ENCODE measurements at regions not wholly inside any gene's neighbourhood (a gene's known extent, or its start where the extent isn't known, plus 50 kb on each side); places are given as distances from the start of the nearest gene placed in this dataset.

GRCh38 chr2:2579814-2580213 is 248.7 kb upstream of the MYT1L start:
- H3K27me3 Mint-ChIP-seq, result no peaks in the 10 kb centered on the region
- H3K27ac Mint-ChIP-seq (ENCODE audit: low read depth), result no peak overlapping the region
- ATAC-seq (replicated peaks; ENCODE audit: extremely low read depth, poor library complexity, severe bottlenecking) (no peak), DNase-seq (ENCODE audit: low spot score in 2 of 2) (no peak)
- H3K4me3 Mint-ChIP-seq, result no peak overlapping the region
- H3K36me3 Mint-ChIP-seq (ENCODE audit: insufficient read depth), result no peaks in the 10 kb centered on the region
- H3K9me3 Mint-ChIP-seq, result no peaks in the 10 kb centered on the region
- H3K4me1 Mint-ChIP-seq, result no peaks in the 10 kb centered on the region

DNA sequence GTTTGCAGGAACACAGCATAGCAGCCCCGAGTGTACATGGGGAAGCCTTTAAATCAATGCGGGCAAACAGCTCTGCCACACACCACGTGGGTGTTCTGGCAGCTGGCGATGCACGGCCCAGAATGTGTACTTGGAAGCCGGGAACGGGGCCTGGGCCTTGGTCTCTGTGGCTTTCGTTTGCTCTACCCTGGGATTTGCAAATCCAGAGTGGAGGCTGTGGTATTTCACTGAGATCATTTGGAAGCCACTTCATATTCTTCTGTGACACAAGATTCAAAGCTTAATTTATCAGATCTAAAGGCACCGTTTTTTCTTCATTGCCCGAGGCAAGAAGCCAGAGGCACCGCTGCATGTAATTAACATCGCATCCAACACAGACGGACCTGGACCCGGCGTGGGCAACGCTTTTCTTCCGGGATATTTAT is 246.3 kb upstream of the MYT1L start:
- Mint-ChIP-seq H3K27me3 (no peaks in the 10 kb centered on the region), H3K4me3 (no peak overlapping the region), H3K36me3 (ENCODE audit: insufficient read depth) (no peaks in the 10 kb centered on the region), H3K27ac (ENCODE audit: low read depth) (no peak overlapping the region), H3K4me1 (no peaks in the 10 kb centered on the region), H3K9me3 (no peaks in the 10 kb centered on the region)
- ATAC-seq (replicated peaks; ENCODE audit: extremely low read depth, poor library complexity, severe bottlenecking) (no peak), DNase-seq (ENCODE audit: low spot score in 2 of 2) (no peak)

GRCh38 chr2:2575870-2576386 is 244.9 kb upstream of the MYT1L start:
- Mint-ChIP-seq H3K27me3 (no peaks in the 10 kb centered on the region), H3K27ac (ENCODE audit: low read depth) (no peak overlapping the region), H3K4me1 (no peaks in the 10 kb centered on the region), H3K9me3 (no peaks in the 10 kb centered on the region), H3K4me3 (no peak overlapping the region), H3K36me3 (ENCODE audit: insufficient read depth) (no peaks in the 10 kb centered on the region)
- ATAC-seq (replicated peaks; ENCODE audit: extremely low read depth, poor library complexity, severe bottlenecking) (no peak), DNase-seq (ENCODE audit: low spot score in 2 of 2) (no peak)

DNA sequence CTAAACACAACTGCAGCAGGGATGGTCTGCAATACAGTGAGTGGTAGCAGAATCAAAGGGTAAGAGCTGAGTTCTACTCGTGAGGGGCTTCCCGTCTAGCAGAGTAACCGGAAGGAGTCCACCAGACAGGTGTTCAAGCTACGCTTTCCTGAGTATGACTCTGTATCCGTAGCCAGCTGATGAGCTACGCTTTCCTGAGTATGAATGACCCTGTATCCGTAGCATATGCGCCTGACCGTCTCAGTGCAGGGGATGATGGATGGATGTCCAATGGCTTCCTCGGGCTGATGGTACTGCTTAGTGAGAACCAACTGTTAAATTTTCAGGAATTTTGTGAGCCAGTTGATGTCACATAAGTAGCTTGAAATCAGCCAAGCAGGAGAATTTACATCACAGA is 244.1 kb upstream of the MYT1L start:
- Mint-ChIP-seq H3K4me1 (no peaks in the 10 kb centered on the region), H3K36me3 (ENCODE audit: insufficient read depth) (no peaks in the 10 kb centered on the region), H3K27ac (ENCODE audit: low read depth) (no peak overlapping the region)

DNA sequence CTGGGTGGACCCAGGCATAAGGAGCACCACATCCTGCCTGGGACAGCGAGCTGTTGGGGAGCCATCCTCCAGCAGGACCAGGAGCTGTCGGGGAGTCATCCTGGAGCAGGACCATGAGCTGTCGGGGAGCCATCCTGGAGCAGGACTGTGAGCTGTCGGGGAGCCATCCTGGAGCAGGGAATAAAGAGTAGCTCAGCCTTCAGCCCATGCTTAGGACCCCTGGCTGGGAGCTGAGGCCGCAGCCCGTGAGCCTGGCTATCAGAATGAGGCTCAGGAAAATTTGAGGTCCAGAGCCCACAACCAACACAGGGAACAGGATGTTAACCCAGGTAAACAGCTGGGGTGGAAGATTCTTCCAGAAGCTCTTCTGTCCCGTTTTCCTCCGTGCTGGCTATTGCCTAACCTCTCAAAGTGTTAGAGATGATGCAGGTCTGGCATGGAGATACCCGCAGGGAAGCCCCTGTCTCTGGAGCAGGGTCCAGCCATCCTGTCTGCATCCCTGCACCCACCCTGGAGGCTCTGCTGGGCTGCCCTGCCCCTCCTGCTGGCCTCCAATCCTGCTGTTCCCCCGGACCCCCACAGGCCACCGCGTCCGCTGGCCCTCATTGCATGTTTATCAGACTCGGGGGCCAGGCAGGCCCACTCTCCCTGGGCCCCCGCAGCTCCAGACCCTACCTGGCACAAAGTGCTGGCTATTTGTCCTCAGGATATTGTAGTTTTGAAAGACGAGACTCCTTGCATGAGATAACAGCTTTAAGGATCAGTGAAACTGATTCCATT is 243.5 kb upstream of the MYT1L start:
- Mint-ChIP-seq H3K9me3 (no peaks in the 10 kb centered on the region), H3K4me3 (no peak overlapping the region), H3K27ac (ENCODE audit: low read depth) (no peak overlapping the region), H3K36me3 (ENCODE audit: insufficient read depth) (no peaks in the 10 kb centered on the region), H3K4me1 (no peaks in the 10 kb centered on the region), H3K27me3 (no peaks in the 10 kb centered on the region)
- no peak for ATAC-seq (replicated peaks; ENCODE audit: extremely low read depth, poor library complexity, severe bottlenecking)
- no peak for DNase-seq (ENCODE audit: low spot score in 2 of 2)

More for the DNA sequence above, 244.1 kb upstream of the MYT1L start:
- H3K9me3 Mint-ChIP-seq, result no peaks in the 10 kb centered on the region
- DNase-seq (ENCODE audit: low spot score in 2 of 2), result no peak
- no peak for ATAC-seq (replicated peaks; ENCODE audit: extremely low read depth, poor library complexity, severe bottlenecking)
- no peaks in the 10 kb centered on the region for H3K27me3 Mint-ChIP-seq
- H3K4me3 Mint-ChIP-seq, result no peak overlapping the region

DNA sequence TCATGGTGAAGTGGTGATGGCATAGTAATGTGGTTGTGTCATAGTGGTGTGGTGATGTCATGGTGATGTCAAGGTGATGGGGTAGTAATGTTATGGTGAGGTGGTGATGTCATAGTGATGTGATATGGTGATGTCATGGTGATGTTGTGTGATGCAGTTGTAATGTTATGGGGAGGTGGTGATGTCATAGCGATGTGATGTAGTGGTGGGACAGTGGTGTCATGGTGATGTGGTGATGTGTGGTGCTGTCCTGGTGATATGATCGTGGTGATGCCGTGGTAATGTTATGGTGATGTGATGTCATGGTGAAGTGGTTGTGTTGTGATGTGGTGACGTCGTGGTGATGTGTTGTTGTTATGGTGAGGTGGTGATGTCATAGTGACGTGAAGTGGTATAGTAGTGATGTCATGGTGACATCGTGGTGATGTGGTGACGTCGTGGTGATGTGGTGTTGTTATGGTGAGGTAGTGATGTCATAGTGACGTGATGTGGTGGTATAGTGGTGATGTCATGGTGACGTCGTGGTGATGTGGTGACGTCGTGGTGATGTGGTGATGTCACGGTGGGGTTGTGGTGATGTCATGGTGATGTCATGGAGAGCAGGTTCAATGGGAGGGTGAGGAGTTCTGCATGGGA is 242.7 kb upstream of the MYT1L start:
- H3K9me3 Mint-ChIP-seq, result no peaks in the 10 kb centered on the region
- H3K27ac Mint-ChIP-seq (ENCODE audit: low read depth), result no peak overlapping the region
- no peak overlapping the region for H3K4me3 Mint-ChIP-seq
- no peak for ATAC-seq (replicated peaks; ENCODE audit: extremely low read depth, poor library complexity, severe bottlenecking)
- no peak for DNase-seq (ENCODE audit: low spot score in 2 of 2)
- no peaks in the 10 kb centered on the region for H3K4me1 Mint-ChIP-seq
- H3K27me3 Mint-ChIP-seq, result no peaks in the 10 kb centered on the region
- no peaks in the 10 kb centered on the region for H3K36me3 Mint-ChIP-seq (ENCODE audit: insufficient read depth)

- H3K27me3 Mint-ChIP-seq, result no peaks in the 10 kb centered on the region
- no peaks in the 10 kb centered on the region for H3K4me1 Mint-ChIP-seq
- H3K36me3 Mint-ChIP-seq (ENCODE audit: insufficient read depth), result no peaks in the 10 kb centered on the region
- no peaks in the 10 kb centered on the region for H3K9me3 Mint-ChIP-seq
- no peak for DNase-seq (ENCODE audit: low spot score in 2 of 2)
- H3K4me3 Mint-ChIP-seq, result no peak overlapping the region
- ATAC-seq (replicated peaks; ENCODE audit: extremely low read depth, poor library complexity, severe bottlenecking), result no peak
- no peak overlapping the region for H3K27ac Mint-ChIP-seq (ENCODE audit: low read depth)
Measured at GRCh38 chr2:2573205-2573604, 242.1 kb upstream of the MYT1L start.

DNA sequence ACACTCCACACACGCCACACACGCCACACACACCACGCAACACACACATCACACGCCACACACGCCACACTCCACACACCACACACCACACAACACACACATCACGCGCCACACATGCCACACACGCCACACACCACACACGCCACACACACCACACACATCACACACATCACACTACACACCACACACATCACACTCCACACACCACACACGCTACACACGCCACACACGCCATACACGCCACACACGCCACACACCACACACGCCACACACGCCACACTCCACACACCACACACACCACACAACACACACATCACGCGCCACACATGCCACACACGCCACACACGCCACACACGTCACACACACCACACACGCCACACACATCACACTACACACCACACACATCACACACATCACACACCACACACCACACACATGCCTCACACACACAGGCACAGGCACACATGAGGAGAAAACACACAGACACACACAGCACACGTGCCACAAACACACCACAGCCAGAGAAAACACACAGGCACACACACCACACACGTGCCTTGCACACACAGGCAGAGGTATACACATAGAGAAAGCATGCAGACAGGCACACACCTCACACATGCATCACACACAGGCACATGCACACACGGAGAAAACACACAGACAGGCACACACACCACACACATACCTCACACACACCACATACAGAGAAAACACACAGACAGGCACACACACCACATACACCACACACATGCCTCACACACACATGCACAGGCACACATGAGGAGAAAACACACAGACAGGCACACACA is 241.5 kb upstream of the MYT1L start:
- H3K4me3 Mint-ChIP-seq, result no peak overlapping the region
- H3K4me1 Mint-ChIP-seq, result no peaks in the 10 kb centered on the region
- H3K36me3 Mint-ChIP-seq (ENCODE audit: insufficient read depth), result no peaks in the 10 kb centered on the region
- no peak for ATAC-seq (replicated peaks; ENCODE audit: extremely low read depth, poor library complexity, severe bottlenecking)
- no peaks in the 10 kb centered on the region for H3K27me3 Mint-ChIP-seq
- H3K9me3 Mint-ChIP-seq, result no peaks in the 10 kb centered on the region
- H3K27ac Mint-ChIP-seq (ENCODE audit: low read depth), result no peak overlapping the region
- DNase-seq (ENCODE audit: low spot score in 2 of 2), result no peak

GRCh38 chr2:2571301-2572150 is 240.5 kb upstream of the MYT1L start:
- DNase-seq (ENCODE audit: low spot score in 2 of 2) (no peak), ATAC-seq (replicated peaks; ENCODE audit: extremely low read depth, poor library complexity, severe bottlenecking) (no peak)
- Mint-ChIP-seq H3K27me3 (no peaks in the 10 kb centered on the region), H3K36me3 (ENCODE audit: insufficient read depth) (no peaks in the 10 kb centered on the region), H3K27ac (ENCODE audit: low read depth) (no peak overlapping the region), H3K9me3 (no peaks in the 10 kb centered on the region), H3K4me3 (no peak overlapping the region), H3K4me1 (no peaks in the 10 kb centered on the region)

- no peaks in the 10 kb centered on the region for H3K27me3 Mint-ChIP-seq
- no peak overlapping the region for H3K27ac Mint-ChIP-seq (ENCODE audit: low read depth)
- no peaks in the 10 kb centered on the region for H3K4me1 Mint-ChIP-seq
- H3K36me3 Mint-ChIP-seq (ENCODE audit: insufficient read depth), result no peaks in the 10 kb centered on the region
- ATAC-seq (replicated peaks; ENCODE audit: extremely low read depth, poor library complexity, severe bottlenecking) (no peak), DNase-seq (ENCODE audit: low spot score in 2 of 2) (no peak)
- no peaks in the 10 kb centered on the region for H3K9me3 Mint-ChIP-seq
- H3K4me3 Mint-ChIP-seq, result no peak overlapping the region
Measured at GRCh38 chr2:2570871-2571270, 239.8 kb upstream of the MYT1L start.

- ATAC-seq (replicated peaks; ENCODE audit: extremely low read depth, poor library complexity, severe bottlenecking) (no peak), DNase-seq (ENCODE audit: low spot score in 2 of 2) (no peak)
- no peaks in the 10 kb centered on the region for H3K9me3 Mint-ChIP-seq
- H3K36me3 Mint-ChIP-seq (ENCODE audit: insufficient read depth), result no peaks in the 10 kb centered on the region
- no peaks in the 10 kb centered on the region for H3K27me3 Mint-ChIP-seq
- no peaks in the 10 kb centered on the region for H3K4me1 Mint-ChIP-seq
- no peak overlapping the region for H3K27ac Mint-ChIP-seq (ENCODE audit: low read depth)
- no peak overlapping the region for H3K4me3 Mint-ChIP-seq
Measured at GRCh38 chr2:2570360-2570759, 239.3 kb upstream of the MYT1L start.

DNA sequence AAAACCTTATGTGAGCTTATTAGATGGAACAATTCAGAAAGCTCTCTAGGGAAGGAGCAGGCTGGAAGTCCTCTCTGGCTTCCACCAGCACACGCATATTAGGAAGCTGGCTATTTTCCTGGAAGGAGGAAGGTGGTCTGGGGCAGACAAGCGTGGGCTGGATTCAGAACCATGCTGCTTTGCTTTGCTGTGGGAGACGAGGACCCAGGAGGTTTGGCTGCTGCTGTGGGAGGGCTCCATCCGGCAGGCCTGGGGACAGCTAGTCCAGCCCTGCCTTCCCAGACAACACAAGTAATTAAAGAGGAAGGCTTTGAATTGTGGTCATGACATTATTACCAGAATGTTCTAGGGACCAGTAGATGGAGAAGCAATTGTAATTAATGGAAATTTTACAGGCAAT is 238.8 kb upstream of the MYT1L start:
- H3K4me1 Mint-ChIP-seq, result no peaks in the 10 kb centered on the region
- ATAC-seq (replicated peaks; ENCODE audit: extremely low read depth, poor library complexity, severe bottlenecking) (no peak), DNase-seq (ENCODE audit: low spot score in 2 of 2) (no peak)
- H3K36me3 Mint-ChIP-seq (ENCODE audit: insufficient read depth), result no peaks in the 10 kb centered on the region
- H3K9me3 Mint-ChIP-seq, result no peaks in the 10 kb centered on the region
- H3K4me3 Mint-ChIP-seq, result no peak overlapping the region
- no peak overlapping the region for H3K27ac Mint-ChIP-seq (ENCODE audit: low read depth)
- H3K27me3 Mint-ChIP-seq, result no peaks in the 10 kb centered on the region
